Kidney epithelial cell (primary cell): ENCODE measurements at regions not wholly inside any gene's neighbourhood (a gene's known extent, or its start where the extent isn't known, plus 50 kb on each side); places are given as distances from the start of the nearest gene placed in this dataset.
"Not testable (repeated sequence)": the region's sequence is repeated elsewhere in the genome, so short reads cannot be mapped to it uniquely, and the experiment has no call there.

Experiments
- DNase-seq: peaks from one replicate; pipeline ENCODE4 v3.0.0-alpha.2; 2010; ENCODE audit warnings: low read depth
- H3K27me3 ChIP-seq: 2 replicates; pipeline ENCODE4 v1.6.0; 2011; ENCODE audit warnings: low read length; ENCODE audit not compliant: control insufficient read depth, insufficient read depth
- H3K36me3 ChIP-seq: 2 replicates; pipeline ENCODE4 v1.5.1; 2011; ENCODE audit warnings: low read length; ENCODE audit not compliant: control insufficient read depth, insufficient read depth
- H3K4me3 ChIP-seq: 2 replicates; pipeline ENCODE4 v1.5.1; 2011; ENCODE audit warnings: low read depth, mild to moderate bottlenecking, control low read depth, low read length
- TF ChIP-seq, protein P1 (sequence below): IDR thresholded peaks from 2 replicates; pipeline ENCODE4 v1.5.1; 2011; ENCODE audit warnings: mild to moderate bottlenecking, moderate library complexity, low read length, control low read depth, inconsistent platforms; ENCODE audit not compliant: insufficient read depth, poor library complexity, severe bottlenecking

DNA sequence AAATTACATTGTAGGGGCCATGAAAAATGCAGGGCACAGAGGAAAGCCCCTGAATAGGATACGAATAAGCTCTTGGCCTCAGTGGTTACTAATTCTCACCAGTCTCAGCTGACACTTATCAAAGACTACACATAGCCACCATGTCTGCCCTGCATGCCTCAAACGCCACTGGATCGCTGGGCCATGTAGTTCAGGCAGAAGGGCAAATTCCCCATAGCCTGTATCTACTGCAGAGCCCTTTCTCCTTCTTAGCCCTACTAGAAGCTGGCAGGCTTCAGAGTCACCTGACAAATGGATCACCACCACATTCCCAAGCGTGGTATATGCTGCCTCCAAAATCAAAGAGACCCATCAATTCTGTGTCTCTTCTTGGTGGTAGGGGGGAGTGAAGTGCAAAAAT is 177.4 kb downstream of the MINAR1 start:
- no peak for DNase-seq
- TF ChIP-seq, protein P1, sequence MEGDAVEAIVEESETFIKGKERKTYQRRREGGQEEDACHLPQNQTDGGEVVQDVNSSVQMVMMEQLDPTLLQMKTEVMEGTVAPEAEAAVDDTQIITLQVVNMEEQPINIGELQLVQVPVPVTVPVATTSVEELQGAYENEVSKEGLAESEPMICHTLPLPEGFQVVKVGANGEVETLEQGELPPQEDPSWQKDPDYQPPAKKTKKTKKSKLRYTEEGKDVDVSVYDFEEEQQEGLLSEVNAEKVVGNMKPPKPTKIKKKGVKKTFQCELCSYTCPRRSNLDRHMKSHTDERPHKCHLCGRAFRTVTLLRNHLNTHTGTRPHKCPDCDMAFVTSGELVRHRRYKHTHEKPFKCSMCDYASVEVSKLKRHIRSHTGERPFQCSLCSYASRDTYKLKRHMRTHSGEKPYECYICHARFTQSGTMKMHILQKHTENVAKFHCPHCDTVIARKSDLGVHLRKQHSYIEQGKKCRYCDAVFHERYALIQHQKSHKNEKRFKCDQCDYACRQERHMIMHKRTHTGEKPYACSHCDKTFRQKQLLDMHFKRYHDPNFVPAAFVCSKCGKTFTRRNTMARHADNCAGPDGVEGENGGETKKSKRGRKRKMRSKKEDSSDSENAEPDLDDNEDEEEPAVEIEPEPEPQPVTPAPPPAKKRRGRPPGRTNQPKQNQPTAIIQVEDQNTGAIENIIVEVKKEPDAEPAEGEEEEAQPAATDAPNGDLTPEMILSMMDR: no peak
- Histone ChIP-seq H3K36me3 (no peaks in the 10 kb centered on the region), H3K4me3 (no peak overlapping the region), H3K27me3 (no peaks in the 10 kb centered on the region)

DNA sequence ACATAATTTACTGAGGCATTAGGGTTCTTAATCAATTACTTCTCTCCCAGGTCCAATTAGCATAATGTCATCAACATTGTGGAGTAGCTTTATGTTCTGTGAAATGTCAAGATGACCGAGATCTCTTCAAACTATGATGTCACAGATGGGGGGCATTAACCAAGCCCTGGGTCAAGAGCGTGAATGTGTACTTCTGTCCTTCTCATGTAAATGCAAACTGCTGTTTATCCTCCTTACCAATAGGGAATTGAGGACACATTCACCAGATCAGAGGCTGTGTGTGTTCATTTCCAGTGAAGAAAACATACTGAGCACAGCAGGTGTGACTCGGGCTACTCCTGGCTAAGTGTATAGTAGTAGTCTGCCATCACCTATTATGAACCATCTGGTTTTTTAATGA is 177.9 kb downstream of the MINAR1 start:
- Histone ChIP-seq H3K27me3 (no peaks in the 10 kb centered on the region), H3K4me3 (no peak overlapping the region), H3K36me3 (no peaks in the 10 kb centered on the region)
- TF ChIP-seq, protein P1: no peak
- no peak for DNase-seq

DNA sequence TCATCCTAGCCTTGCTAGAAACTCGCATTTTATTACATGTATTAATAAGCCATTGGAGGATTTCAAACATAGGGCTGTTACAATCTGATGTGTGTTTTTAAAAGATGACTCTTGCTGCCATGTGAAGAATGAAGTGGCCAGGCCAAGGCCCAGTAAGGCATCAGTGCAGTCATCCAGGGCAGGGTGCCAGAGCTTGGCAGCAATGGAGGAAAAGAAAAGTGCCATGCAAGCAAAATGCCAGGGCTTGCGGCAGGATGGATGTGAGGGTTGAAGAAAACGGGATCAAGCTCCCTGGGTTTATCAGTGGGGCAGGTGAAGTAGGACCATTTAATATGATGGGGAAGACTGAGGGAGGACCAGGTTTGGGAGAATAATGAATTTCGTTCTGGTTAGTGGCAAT is 183.6 kb downstream of the MINAR1 start:
- Histone ChIP-seq H3K4me3 (no peak overlapping the region), H3K36me3 (no peaks in the 10 kb centered on the region), H3K27me3 (no peaks in the 10 kb centered on the region)
- TF ChIP-seq, protein P1: no peak
- no peak for DNase-seq

DNA sequence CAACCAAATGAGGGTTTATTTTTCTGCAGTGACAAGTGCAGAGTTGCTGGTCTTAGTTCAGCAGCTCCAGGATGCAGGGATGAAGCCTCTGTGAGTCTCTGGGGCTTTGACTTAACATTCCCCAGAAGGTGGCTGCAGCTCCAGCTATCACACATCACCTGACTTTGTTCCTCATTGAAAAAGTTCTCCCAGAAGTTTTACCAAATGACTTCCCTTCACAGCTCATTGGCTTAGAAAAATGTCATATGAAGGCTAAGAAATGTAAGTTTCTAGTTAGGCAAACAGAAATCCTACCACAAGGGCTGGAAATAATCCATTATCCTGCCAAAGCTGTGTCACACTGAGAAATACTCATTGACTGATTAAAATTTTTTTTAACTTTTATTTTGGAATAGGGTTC is 184.9 kb downstream of the MINAR1 start:
- H3K36me3 ChIP-seq: no peaks in the 10 kb centered on the region
- no peak for DNase-seq
- TF ChIP-seq, protein P1: no peak
- H3K27me3 ChIP-seq: no peaks in the 10 kb centered on the region
- H3K4me3 ChIP-seq: no peak overlapping the region

GRCh38 chr15:79620112-79620857 is 188.1 kb downstream of the MINAR1 start:
- no peak for DNase-seq

DNA sequence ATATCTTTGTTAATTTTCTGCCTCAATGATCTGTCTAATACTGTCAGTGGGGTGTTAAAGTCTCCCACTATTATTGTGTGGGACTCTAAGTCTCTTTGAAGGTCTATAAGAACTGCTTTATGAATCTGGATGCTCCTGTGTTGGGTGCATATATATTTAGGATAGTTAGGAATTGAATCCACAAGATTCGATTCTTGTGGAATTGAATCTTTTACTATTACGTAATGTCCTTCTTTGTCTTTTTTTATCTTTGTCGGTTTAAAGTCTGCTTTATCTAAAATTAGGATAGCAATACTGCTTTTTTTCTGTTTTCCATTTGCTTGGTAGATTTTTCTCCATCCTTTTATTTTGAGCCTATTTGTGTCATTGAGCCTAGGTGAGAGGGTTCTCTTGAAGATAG is 189.7 kb downstream of the MINAR1 start:
- DNase-seq, H3K27me3 ChIP-seq, H3K4me3 ChIP-seq, H3K36me3 ChIP-seq: not testable (repeated sequence)

More at GRCh38 chr15:79620112-79620857, 188.1 kb downstream of the MINAR1 start:
- H3K4me3 ChIP-seq: no peak overlapping the region
- H3K27me3 ChIP-seq: no peaks in the 10 kb centered on the region
- H3K36me3 ChIP-seq: no peaks in the 10 kb centered on the region
- TF ChIP-seq, protein P1: no peak
